Activated CD8-positive, alpha-beta T cell treated with anti-CD3 and anti-CD28 coated beads for 36 hours (primary cell): ENCODE measurements at regions not wholly inside any gene's neighbourhood (a gene's known extent, or its start where the extent isn't known, plus 50 kb on each side); places are given as distances from the start of the nearest gene placed in this dataset.

Source experiments
- ATAC-seq: fragments of 200-7000 bp; cut with Tn5 transposase; one replicate; pipeline ENCODE4 v1.10.0; 2021; ENCODE audit warnings: mild to moderate bottlenecking, moderate library complexity
- CTCF ChIA-PET: fragments of 350-600 bp; sonication (Branson Sonifier 250); formaldehyde crosslinking; loops from one replicate; lab custom pipeline; 2021; ENCODE audit warnings: antibody characterized with exemption; lab: Charles Lee
- POLR2A ChIA-PET: fragments of 350-600 bp; sonication (Branson Sonifier 250); formaldehyde crosslinking; loops from one replicate; lab custom pipeline; 2021; ENCODE audit warnings: antibody characterized with exemption; lab: Charles Lee
- DNase-seq: peaks from one replicate; pipeline ENCODE4 v3.0.0-alpha.2; 2020
- H3K27ac Mint-ChIP-seq: one replicate; pipeline ENCODE4 v1.8.0; 2021; ENCODE audit warnings: mild to moderate bottlenecking, mixed read lengths
- H3K27me3 Mint-ChIP-seq: one replicate; pipeline ENCODE4 v1.8.0; 2021; ENCODE audit warnings: mixed read lengths
- H3K36me3 Mint-ChIP-seq: one replicate; pipeline ENCODE4 v1.8.0; 2021; ENCODE audit warnings: low read depth, mixed read lengths
- H3K4me1 Mint-ChIP-seq: one replicate; pipeline ENCODE4 v1.8.0; 2021; ENCODE audit warnings: low read depth, mixed read lengths
- H3K4me3 Mint-ChIP-seq: one replicate; pipeline ENCODE4 v1.8.0; 2021; ENCODE audit warnings: mild to moderate bottlenecking, moderate library complexity, mixed read lengths
- H3K9me3 Mint-ChIP-seq: one replicate; pipeline ENCODE4 v1.8.0; 2021; ENCODE audit warnings: mixed read lengths
- intact Hi-C: fragments of 100-400 bp; cut with micrococcal nuclease; formaldehyde crosslinking; loops from one replicate; pipeline ENCODE4 v1.10.0; 2022
- TF ChIP-seq, protein P1 (sequence below): fragments of 200-600 bp; IDR thresholded peaks from one replicate; pipeline ENCODE4 v1.8.0; 2022; ENCODE audit warnings: antibody characterized with exemption, mild to moderate bottlenecking

DNA sequence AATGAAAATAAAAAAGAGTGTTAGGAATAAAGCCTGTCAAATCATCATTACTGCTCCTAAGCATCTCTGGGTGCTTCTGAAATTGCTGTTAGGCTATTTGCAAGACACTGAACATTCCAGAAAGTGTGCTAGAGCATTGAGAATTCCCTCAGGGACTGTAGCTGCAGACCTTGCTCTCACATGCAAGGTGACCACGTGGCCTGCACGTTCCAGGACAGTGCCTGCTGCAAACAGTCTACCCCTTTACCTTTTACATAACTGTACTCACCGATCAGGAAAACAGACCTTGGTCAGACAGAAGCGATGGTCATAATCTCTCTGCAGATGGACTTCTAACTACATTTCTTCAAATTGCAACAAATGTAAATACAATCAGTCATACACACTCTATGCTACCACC lies 164.5 kb downstream of the PSMG1 start:
- intact Hi-C loops: no loop called here
- H3K27ac Mint-ChIP-seq: no peak overlapping the region
- H3K4me1 Mint-ChIP-seq: no peaks in the 10 kb centered on the region
- no peak overlapping the region for H3K4me3 Mint-ChIP-seq
- POLR2A ChIA-PET: no interaction called here
- no peaks in the 10 kb centered on the region for H3K9me3 Mint-ChIP-seq
- DNase-seq (no peak), ATAC-seq (no peak)
- TF ChIP-seq, protein P1, sequence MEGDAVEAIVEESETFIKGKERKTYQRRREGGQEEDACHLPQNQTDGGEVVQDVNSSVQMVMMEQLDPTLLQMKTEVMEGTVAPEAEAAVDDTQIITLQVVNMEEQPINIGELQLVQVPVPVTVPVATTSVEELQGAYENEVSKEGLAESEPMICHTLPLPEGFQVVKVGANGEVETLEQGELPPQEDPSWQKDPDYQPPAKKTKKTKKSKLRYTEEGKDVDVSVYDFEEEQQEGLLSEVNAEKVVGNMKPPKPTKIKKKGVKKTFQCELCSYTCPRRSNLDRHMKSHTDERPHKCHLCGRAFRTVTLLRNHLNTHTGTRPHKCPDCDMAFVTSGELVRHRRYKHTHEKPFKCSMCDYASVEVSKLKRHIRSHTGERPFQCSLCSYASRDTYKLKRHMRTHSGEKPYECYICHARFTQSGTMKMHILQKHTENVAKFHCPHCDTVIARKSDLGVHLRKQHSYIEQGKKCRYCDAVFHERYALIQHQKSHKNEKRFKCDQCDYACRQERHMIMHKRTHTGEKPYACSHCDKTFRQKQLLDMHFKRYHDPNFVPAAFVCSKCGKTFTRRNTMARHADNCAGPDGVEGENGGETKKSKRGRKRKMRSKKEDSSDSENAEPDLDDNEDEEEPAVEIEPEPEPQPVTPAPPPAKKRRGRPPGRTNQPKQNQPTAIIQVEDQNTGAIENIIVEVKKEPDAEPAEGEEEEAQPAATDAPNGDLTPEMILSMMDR: no peak
- no peaks in the 10 kb centered on the region for H3K36me3 Mint-ChIP-seq
- CTCF ChIA-PET: no interaction called here
- peaks cover 2% of the 10 kb centered on the region for H3K27me3 Mint-ChIP-seq

DNA sequence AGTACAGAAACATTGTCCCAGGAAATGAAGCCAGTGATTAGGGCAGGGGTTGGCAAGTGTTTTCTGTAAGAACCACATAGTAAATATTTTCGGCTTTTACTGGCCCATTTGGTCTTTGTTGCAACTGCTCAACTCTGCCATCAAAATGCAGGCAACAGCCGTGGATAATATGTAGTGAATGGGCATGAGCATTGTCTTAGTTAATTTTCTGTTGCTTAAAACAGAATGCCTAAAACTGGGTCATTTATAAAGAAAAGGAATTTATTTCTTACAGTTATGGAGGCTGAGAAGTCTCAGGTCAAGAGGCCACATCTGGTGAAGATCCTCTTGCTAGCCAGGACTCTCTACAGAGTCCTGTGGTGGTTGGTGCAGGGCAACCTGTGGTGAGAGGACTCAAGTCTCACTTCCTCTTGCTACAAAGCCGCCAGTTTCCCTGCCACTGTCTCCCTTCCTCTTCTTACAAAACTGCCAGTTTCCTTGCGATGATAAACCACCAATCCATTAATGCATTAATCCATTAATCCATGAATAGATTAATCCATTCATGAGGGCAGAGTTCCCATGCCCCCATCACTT lies 166.4 kb downstream of the PSMG1 start:
- Mint-ChIP-seq H3K36me3 (no peaks in the 10 kb centered on the region), H3K4me1 (no peaks in the 10 kb centered on the region), H3K4me3 (no peak overlapping the region), H3K27ac (no peak overlapping the region), H3K27me3 (peaks cover 2% of the 10 kb centered on the region), H3K9me3 (no peaks in the 10 kb centered on the region)
- ChIA-PET POLR2A (no interaction called here), CTCF (no interaction called here)
- TF ChIP-seq, protein P1: no peak
- ATAC-seq: no peak
- intact Hi-C loops: no loop called here
- no peak for DNase-seq

DNA sequence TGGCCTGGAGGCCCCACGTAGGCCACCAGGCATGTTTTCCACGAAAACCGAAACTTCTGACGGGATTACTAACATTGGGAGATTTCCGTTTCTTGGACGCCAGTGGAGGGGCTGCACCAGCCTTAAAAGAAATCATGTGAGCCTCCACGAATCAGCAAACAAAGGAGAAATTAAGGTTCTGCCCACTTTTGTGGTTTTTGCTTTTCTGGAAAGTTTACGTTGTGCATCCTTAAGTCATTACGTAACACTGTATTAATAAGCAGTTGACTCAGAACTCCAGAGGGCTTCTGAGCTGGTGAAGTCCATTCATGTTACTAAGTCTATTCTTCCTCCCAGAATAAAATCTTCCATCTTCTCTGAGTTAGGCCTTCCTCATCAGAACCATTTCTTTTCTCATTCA lies 168.5 kb downstream of the PSMG1 start:
- Mint-ChIP-seq H3K4me3 (no peak overlapping the region), H3K27me3 (peaks cover 3% of the 10 kb centered on the region), H3K27ac (no peak overlapping the region), H3K36me3 (no peaks in the 10 kb centered on the region), H3K9me3 (no peaks in the 10 kb centered on the region), H3K4me1 (no peaks in the 10 kb centered on the region)
- CTCF ChIA-PET: no interaction called here
- TF ChIP-seq, protein P1: no peak
- intact Hi-C loops: no loop called here
- POLR2A ChIA-PET: no interaction called here
- ATAC-seq (no peak), DNase-seq (no peak)

DNA sequence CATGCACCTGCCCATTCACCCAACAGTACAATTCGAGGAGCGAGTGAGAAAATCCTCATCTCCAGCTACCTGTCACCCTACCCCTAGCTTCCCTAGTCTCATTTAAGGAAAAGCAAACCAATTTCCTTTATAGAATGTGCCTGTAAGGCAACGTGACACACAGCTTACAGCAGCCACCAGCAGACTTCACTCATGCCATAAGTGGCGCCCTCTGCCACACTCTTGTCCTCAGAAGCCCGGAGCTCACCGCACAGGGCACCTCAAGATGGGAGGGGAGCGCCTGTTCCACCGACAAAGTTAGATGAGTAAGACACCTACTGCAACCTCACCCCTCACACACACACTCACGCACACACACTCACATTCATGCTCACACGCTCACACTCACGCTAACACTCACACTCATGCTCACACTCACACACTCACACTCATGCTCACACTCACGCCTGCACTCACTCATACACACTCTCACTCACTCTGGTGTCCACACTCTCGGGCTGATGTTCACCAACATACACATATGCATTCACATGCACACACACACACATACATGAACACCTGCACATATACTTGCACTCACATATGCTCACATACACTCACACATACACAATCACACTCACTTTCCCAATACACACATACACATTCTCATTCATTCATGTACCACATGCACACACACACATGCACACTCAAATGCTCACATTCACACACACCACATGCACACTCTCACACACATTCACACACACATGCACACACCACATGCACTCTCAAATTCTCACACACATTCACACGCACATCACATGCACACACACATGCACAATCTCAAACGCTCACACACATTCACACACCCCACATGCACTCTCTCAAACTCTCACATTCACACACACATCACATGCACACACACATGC lies 170.7 kb downstream of the PSMG1 start:
- no peak for ATAC-seq
- Mint-ChIP-seq H3K4me3 (no peak overlapping the region), H3K36me3 (no peaks in the 10 kb centered on the region), H3K9me3 (no peaks in the 10 kb centered on the region), H3K27me3 (peaks cover 3% of the 10 kb centered on the region), H3K27ac (no peak overlapping the region), H3K4me1 (no peaks in the 10 kb centered on the region)
- TF ChIP-seq, protein P1: no peak
- CTCF ChIA-PET: no interaction called here
- intact Hi-C loops: no loop called here
- POLR2A ChIA-PET: no interaction called here
- DNase-seq: no peak

DNA sequence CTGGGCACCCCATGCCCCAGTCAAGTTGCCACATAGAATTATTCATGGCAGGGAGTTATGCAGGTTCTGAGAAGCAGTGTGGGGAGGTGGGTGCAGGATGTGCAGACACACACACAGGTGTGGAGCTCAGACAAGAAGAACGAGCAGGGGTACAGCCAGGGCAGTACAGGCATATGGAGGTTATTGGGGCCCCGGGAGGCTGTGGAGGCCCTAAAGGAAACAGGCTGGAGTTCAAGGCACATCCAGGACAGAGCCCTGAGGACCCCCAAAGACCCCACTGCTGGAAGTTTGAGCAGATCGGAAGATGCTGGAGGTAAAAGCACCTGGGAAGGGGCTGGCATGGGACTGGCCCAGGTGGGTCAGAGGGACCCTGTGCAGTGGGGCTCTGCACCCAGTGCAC lies 171.3 kb downstream of the PSMG1 start:
- Mint-ChIP-seq H3K9me3 (no peaks in the 10 kb centered on the region), H3K4me3 (no peak overlapping the region), H3K27me3 (peaks cover 3% of the 10 kb centered on the region), H3K27ac (no peak overlapping the region), H3K36me3 (no peaks in the 10 kb centered on the region), H3K4me1 (no peaks in the 10 kb centered on the region)
- TF ChIP-seq, protein P1: no peak
- ATAC-seq (no peak), DNase-seq (no peak)
- ChIA-PET CTCF (no interaction called here), POLR2A (no interaction called here)
- intact Hi-C loops: no loop called here
